CD4-positive, alpha-beta T cell (primary cell): ENCODE measurements at regions not wholly inside any gene's neighbourhood (a gene's known extent, or its start where the extent isn't known, plus 50 kb on each side); places are given as distances from the start of the nearest gene placed in this dataset.

Experiments
- ATAC-seq: fragments of 200-7000 bp; cut with Tn5 transposase; one replicate; pipeline ENCODE4 v1.10.0; 2022; ENCODE audit warnings: mild to moderate bottlenecking; ENCODE audit not compliant: poor library complexity
- CTCF ChIA-PET: fragments of 350-600 bp; sonication (Branson Sonifier 250); formaldehyde crosslinking; loops from one replicate; lab custom pipeline; 2021; ENCODE audit warnings: antibody characterized with exemption, inconsistent platforms; lab: Charles Lee
- POLR2A ChIA-PET: fragments of 350-600 bp; sonication (Branson Sonifier 250); formaldehyde crosslinking; loops from one replicate; lab custom pipeline; 2021; ENCODE audit warnings: antibody characterized with exemption, inconsistent platforms; lab: Charles Lee
- DNase-seq, 14 experiments: peaks; one replicate each; pipeline ENCODE4 v3.0.0-alpha.2; 2013 to 2020; ENCODE audit warnings: mixed read lengths in 2 of 14
- H3K27ac ChIP-seq, 2 donors: one replicate each; pipeline versions ENCODE4 v1.5.1 to v1.7.0; 2013; ENCODE audit warnings: low read length in 2 of 2, low read depth in 1 of 2, mild to moderate bottlenecking in 1 of 2
- H3K27me3 ChIP-seq, 2 experiments: 1 replicate in 1 of 2; 2 replicates in 1 of 2; pipeline versions ENCODE4 v1.6.1 to v1.7.0; 2013; ENCODE audit warnings: low read length in 2 of 2, control low read depth in 1 of 2, mild to moderate bottlenecking in 1 of 2, moderate library complexity in 1 of 2; ENCODE audit not compliant: insufficient read depth in 2 of 2, control insufficient read depth in 1 of 2
- H3K36me3 ChIP-seq: one replicate; pipeline ENCODE4 v1.6.1; 2013; ENCODE audit warnings: low read length, control low read depth; ENCODE audit not compliant: insufficient read depth
- H3K4me1 ChIP-seq: one replicate; pipeline ENCODE4 v1.6.1; 2013; ENCODE audit warnings: low read length, control low read depth; ENCODE audit not compliant: insufficient read depth
- H3K4me3 ChIP-seq: one replicate; pipeline ENCODE4 v1.5.1; 2013; ENCODE audit warnings: mild to moderate bottlenecking, low read length, moderate library complexity
- H3K9me3 ChIP-seq, 2 experiments: 1 replicate in 1 of 2; 2 replicates in 1 of 2; pipeline versions ENCODE4 v1.6.1 to v1.7.0; 2013; ENCODE audit warnings: low read length in 2 of 2, mild to moderate bottlenecking in 2 of 2, control low read depth in 1 of 2, moderate library complexity in 1 of 2; ENCODE audit not compliant: control insufficient read depth in 1 of 2, insufficient read depth in 1 of 2
- H3K27ac Mint-ChIP-seq: one replicate; pipeline ENCODE4 v1.8.0; 2020; ENCODE audit warnings: mixed read lengths
- H3K27me3 Mint-ChIP-seq: one replicate; pipeline ENCODE4 v1.8.0; 2021; ENCODE audit warnings: mixed read lengths
- H3K36me3 Mint-ChIP-seq: one replicate; pipeline ENCODE4 v1.8.0; 2021; ENCODE audit warnings: low read depth, mixed read lengths
- H3K4me1 Mint-ChIP-seq: one replicate; pipeline ENCODE4 v1.8.0; 2021; ENCODE audit warnings: low read depth, mixed read lengths
- H3K4me3 Mint-ChIP-seq: one replicate; pipeline ENCODE4 v1.8.0; 2020; ENCODE audit warnings: mild to moderate bottlenecking, mixed read lengths
- H3K9me3 Mint-ChIP-seq: one replicate; pipeline ENCODE4 v1.8.0; 2020; ENCODE audit warnings: mixed read lengths
- CTCF ChIP-seq: fragments of 200-600 bp; IDR thresholded peaks from one replicate; pipeline ENCODE4 v1.8.0; 2022; ENCODE audit warnings: antibody characterized with exemption, mild to moderate bottlenecking
- intact Hi-C, 2 experiments: fragments of 100-400 bp; cut with DNase I in 1 of 2; cut with micrococcal nuclease in 1 of 2; formaldehyde crosslinking; loops; one replicate each; pipeline versions ENCODE4 v1.15.1 to v1.9.0; 2023 to 2025; cut with DNase I, micrococcal nuclease

- H3K4me1 ChIP-seq: no peaks in the 10 kb centered on the region
- H3K27ac Mint-ChIP-seq: no peak overlapping the region
- no peak for TF ChIP-seq CTCF
Observed at GRCh38 chr3:82633319-82633718, 871.9 kb upstream of the GBE1 start.

DNA sequence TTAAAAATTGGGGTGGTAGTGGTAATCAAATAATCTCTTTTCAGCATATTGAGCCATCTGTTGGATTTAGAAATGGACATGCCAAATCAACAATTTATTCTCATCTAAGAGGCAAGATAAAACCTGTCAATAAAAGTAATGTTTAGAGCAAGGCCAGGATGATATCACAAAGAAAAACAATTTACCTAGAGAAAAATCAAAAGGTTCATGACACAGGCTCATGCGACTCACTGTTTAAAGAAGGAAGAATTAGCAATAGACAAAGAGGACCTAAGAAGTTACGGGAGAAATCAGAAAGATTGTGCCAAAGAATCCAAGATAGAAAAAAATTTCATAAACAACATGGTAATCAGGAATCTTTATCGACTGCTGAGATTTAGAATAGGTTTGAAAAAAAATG lies 868.5 kb upstream of the GBE1 start:
- DNase-seq: no peak
- TF ChIP-seq CTCF: no peak
- Mint-ChIP-seq H3K4me1 (no peaks in the 10 kb centered on the region), H3K27ac (no peak overlapping the region), H3K4me3 (no peak overlapping the region), H3K36me3 (no peaks in the 10 kb centered on the region), H3K9me3 (peaks cover 7% of the 10 kb centered on the region), H3K27me3 (no peaks in the 10 kb centered on the region)
- intact Hi-C loops: no loop called here
- no peak overlapping the region for H3K4me3 ChIP-seq
- ATAC-seq: no peak
- H3K36me3 ChIP-seq: no peaks in the 10 kb centered on the region
- ChIA-PET POLR2A (no interaction called here), CTCF (no interaction called here)
- no peaks in the 10 kb centered on the region for H3K4me1 ChIP-seq
- peaks cover 0 to 4% of the 10 kb centered on the region in 2 experiments for H3K9me3 ChIP-seq
- H3K27ac ChIP-seq: no peak overlapping the region
- H3K27me3 ChIP-seq: no peaks in the 10 kb centered on the region

More at GRCh38 chr3:82633319-82633718, 871.9 kb upstream of the GBE1 start:
- Histone ChIP-seq H3K27ac (no peak overlapping the region), H3K36me3 (no peaks in the 10 kb centered on the region), H3K9me3 (peaks cover 0 to 7% of the 10 kb centered on the region in 2 experiments), H3K27me3 (no peaks in the 10 kb centered on the region), H3K4me3 (no peak overlapping the region)
- H3K9me3 Mint-ChIP-seq: peaks cover 7% of the 10 kb centered on the region
- ATAC-seq: no peak
- H3K4me3 Mint-ChIP-seq: no peak overlapping the region
- H3K27me3 Mint-ChIP-seq: no peaks in the 10 kb centered on the region
- H3K36me3 Mint-ChIP-seq: no peaks in the 10 kb centered on the region
- POLR2A ChIA-PET: no interaction called here
- DNase-seq: no peak
- intact Hi-C loops: no loop called here
- CTCF ChIA-PET: no interaction called here
- H3K4me1 Mint-ChIP-seq: no peaks in the 10 kb centered on the region

GRCh38 chr3:82628385-82629014 lies 867.1 kb upstream of the GBE1 start:
- Histone ChIP-seq H3K27me3 (no peaks in the 10 kb centered on the region), H3K4me3 (no peak overlapping the region), H3K4me1 (no peaks in the 10 kb centered on the region), H3K27ac (no peak overlapping the region), H3K9me3 (peaks cover 0 to 4% of the 10 kb centered on the region in 2 experiments), H3K36me3 (no peaks in the 10 kb centered on the region)
- ChIA-PET CTCF (no interaction called here), POLR2A (no interaction called here)
- no peak for TF ChIP-seq CTCF
- DNase-seq (no peak), ATAC-seq (no peak)
- H3K4me1 Mint-ChIP-seq: no peaks in the 10 kb centered on the region
- peaks cover 10% of the 10 kb centered on the region for H3K9me3 Mint-ChIP-seq
- intact Hi-C loops: no loop called here
- no peaks in the 10 kb centered on the region for H3K36me3 Mint-ChIP-seq
- no peak overlapping the region for H3K4me3 Mint-ChIP-seq
- no peaks in the 10 kb centered on the region for H3K27me3 Mint-ChIP-seq
- H3K27ac Mint-ChIP-seq: no peak overlapping the region
